Trophoblast cell (in vitro differentiated cells and primary cell): ENCODE measurements at regions not wholly inside any gene's neighbourhood (a gene's known extent, or its start where the extent isn't known, plus 50 kb on each side); places are given as distances from the start of the nearest gene placed in this dataset.
"Not testable (repeated sequence)": the region's sequence is repeated elsewhere in the genome, so short reads cannot be mapped to it uniquely, and the experiment has no call there.

ENCODE experiments used
- DNase-seq, 2 donors: peaks; one replicate each; pipeline ENCODE4 v3.0.0-alpha.2; 2016
- H2AFZ ChIP-seq: 2 replicates; pipeline ENCODE4 v1.6.1; 2013; ENCODE audit warnings: low read length, moderate library complexity, mild to moderate bottlenecking; ENCODE audit not compliant: insufficient read depth, poor library complexity
- H2AK5ac ChIP-seq: 2 replicates; pipeline ENCODE4 v1.6.1; 2013; ENCODE audit warnings: mild to moderate bottlenecking, low read length
- H2BK120ac ChIP-seq: 2 replicates; pipeline ENCODE4 v1.6.1; 2013; ENCODE audit warnings: low read length, mild to moderate bottlenecking, moderate library complexity; ENCODE audit not compliant: insufficient read depth, poor library complexity
- H2BK12ac ChIP-seq: 2 replicates; pipeline ENCODE4 v1.6.1; 2013; ENCODE audit warnings: mild to moderate bottlenecking, low read length, moderate library complexity
- H2BK5ac ChIP-seq: 2 replicates; pipeline ENCODE4 v1.6.1; 2013; ENCODE audit warnings: low read length, low read depth, moderate library complexity, mild to moderate bottlenecking; ENCODE audit not compliant: poor library complexity
- H3K14ac ChIP-seq: 2 replicates; pipeline ENCODE4 v1.6.1; 2013; ENCODE audit warnings: mild to moderate bottlenecking, low read length
- H3K18ac ChIP-seq: 2 replicates; pipeline ENCODE4 v1.6.1; 2013; ENCODE audit warnings: mild to moderate bottlenecking, low read length
- H3K23ac ChIP-seq: 2 replicates; pipeline ENCODE4 v1.6.1; 2013; ENCODE audit warnings: low read length
- H3K27ac ChIP-seq: 2 replicates; pipeline ENCODE4 v1.5.1; 2013; ENCODE audit warnings: low read depth, mild to moderate bottlenecking, inconsistent platforms, low read length, moderate library complexity
- H3K27me3 ChIP-seq: 2 replicates; pipeline ENCODE4 v1.6.1; 2013; ENCODE audit warnings: inconsistent platforms, mild to moderate bottlenecking, low read length, moderate library complexity; ENCODE audit not compliant: insufficient read depth
- H3K36me3 ChIP-seq, 2 experiments: 1 replicate in 1 of 2; 2 replicates in 1 of 2; pipeline ENCODE4 v1.6.1; 2013; ENCODE audit warnings: low read length in 2 of 2, mild to moderate bottlenecking in 2 of 2, moderate library complexity in 1 of 2; ENCODE audit not compliant: insufficient read depth in 2 of 2, control insufficient read depth in 1 of 2
- H3K4ac ChIP-seq: 2 replicates; pipeline ENCODE4 v1.6.1; 2013; ENCODE audit warnings: low read depth, mild to moderate bottlenecking, low read length, moderate library complexity
- H3K4me1 ChIP-seq, 2 experiments: 1 replicate in 1 of 2; 2 replicates in 1 of 2; pipeline ENCODE4 v1.6.1; 2013; ENCODE audit warnings: low read length in 2 of 2, mild to moderate bottlenecking in 2 of 2, moderate library complexity in 1 of 2; ENCODE audit not compliant: insufficient read depth in 2 of 2, control insufficient read depth in 1 of 2
- H3K4me2 ChIP-seq: 2 replicates; pipeline ENCODE4 v1.6.1; 2013; ENCODE audit warnings: inconsistent platforms, mild to moderate bottlenecking, low read length, moderate library complexity
- H3K4me3 ChIP-seq: 2 replicates; pipeline ENCODE4 v1.5.1; 2013; ENCODE audit warnings: mild to moderate bottlenecking, low read depth, low read length, inconsistent platforms
- H3K79me1 ChIP-seq: one replicate; pipeline ENCODE4 v1.6.1; 2013; ENCODE audit warnings: low read length
- H3K79me2 ChIP-seq: 2 replicates; pipeline ENCODE4 v1.6.1; 2013; ENCODE audit warnings: low read length, mild to moderate bottlenecking; ENCODE audit not compliant: control insufficient read depth, insufficient read depth, poor library complexity
- H3K9ac ChIP-seq: 2 replicates; pipeline ENCODE4 v1.6.1; 2013; ENCODE audit warnings: mild to moderate bottlenecking, low read length
- H3K9me3 ChIP-seq: 2 replicates; pipeline ENCODE4 v1.6.1; 2013; ENCODE audit warnings: low read depth, mild to moderate bottlenecking, control low read depth, inconsistent platforms, low read length; ENCODE audit not compliant: insufficient read depth
- H4K12ac ChIP-seq: 2 replicates; pipeline ENCODE4 v1.6.1; 2013; ENCODE audit warnings: low read depth, mild to moderate bottlenecking, low read length, moderate library complexity
- H4K8ac ChIP-seq: 2 replicates; pipeline ENCODE4 v1.6.1; 2013; ENCODE audit warnings: low read depth, mild to moderate bottlenecking, low read length, moderate library complexity
- H4K91ac ChIP-seq: one replicate; pipeline ENCODE4 v1.6.1; 2013; ENCODE audit warnings: low read depth, mild to moderate bottlenecking, low read length, moderate library complexity
- WGBS: extraction: QIAGEN DNeasy Blood & Tissue Kit; methylation state at CpG from one replicate; pipeline ENCODE4 v1.1.7; 2013; ENCODE audit warnings: missing lambda C conversion rate; ENCODE audit not compliant: insufficient read length, insufficient coverage; ENCODE audit errors: extremely low coverage; 5-methylcytosine and 5-hydroxymethylcytosine counted together

- no peak overlapping the region for H3K27ac ChIP-seq
- H3K27me3 ChIP-seq: no peaks in the 10 kb centered on the region
- H2AFZ ChIP-seq: no peak overlapping the region
- H3K23ac ChIP-seq: no peak overlapping the region
- no peak overlapping the region for H2BK120ac ChIP-seq
- H4K12ac ChIP-seq: no peak overlapping the region
- H3K79me1 ChIP-seq: no peaks in the 10 kb centered on the region
- H3K4ac ChIP-seq: no peak overlapping the region
- whole genome bisulfite sequencing: no CpG with 5 or more reads among the region's 4 CpGs
- no peak overlapping the region for H3K4me3 ChIP-seq
- no peak overlapping the region for H2BK5ac ChIP-seq
- H2AK5ac ChIP-seq: no peak overlapping the region
- H3K9ac ChIP-seq: no peak overlapping the region
- no peak overlapping the region for H3K18ac ChIP-seq
- no peak overlapping the region for H2BK12ac ChIP-seq
- H3K4me2 ChIP-seq: no peak overlapping the region
- no peak for DNase-seq
- H4K91ac ChIP-seq: no peak overlapping the region
- H3K36me3 ChIP-seq: no peaks in the 10 kb centered on the region
- H3K14ac ChIP-seq: no peak overlapping the region
- H3K79me2 ChIP-seq: no peaks in the 10 kb centered on the region
- no peaks in the 10 kb centered on the region for H3K4me1 ChIP-seq
- no peak overlapping the region for H4K8ac ChIP-seq
- H3K9me3 ChIP-seq: peaks cover 4% of the 10 kb centered on the region
Measured at GRCh38 chr10:38209332-38209731, 115.2 kb downstream of the ZNF37A start.

GRCh38 chr10:38209748-38210147, 115.6 kb downstream of the ZNF37A start:
- H3K36me3 ChIP-seq, H3K27ac ChIP-seq, H3K14ac ChIP-seq, H3K27me3 ChIP-seq, H3K9me3 ChIP-seq, H2AK5ac ChIP-seq, H2BK120ac ChIP-seq, H2BK12ac ChIP-seq, H4K12ac ChIP-seq, H2AFZ ChIP-seq, H4K8ac ChIP-seq, H3K79me1 ChIP-seq, H3K4me2 ChIP-seq, H3K4me3 ChIP-seq, H3K79me2 ChIP-seq, H3K4ac ChIP-seq, H3K18ac ChIP-seq, H3K9ac ChIP-seq, DNase-seq, H3K4me1 ChIP-seq, H2BK5ac ChIP-seq, H3K23ac ChIP-seq, H4K91ac ChIP-seq: not testable (repeated sequence)

GRCh38 chr10:38212460-38212859, 118.3 kb downstream of the ZNF37A start:
- no peak overlapping the region for H3K4ac ChIP-seq
- no peak overlapping the region for H2AK5ac ChIP-seq
- H4K8ac ChIP-seq: no peak overlapping the region
- H3K4me2 ChIP-seq: no peak overlapping the region
- H3K79me1 ChIP-seq: no peaks in the 10 kb centered on the region
- no peak overlapping the region for H2BK5ac ChIP-seq
- no peak overlapping the region for H3K4me3 ChIP-seq
- H2AFZ ChIP-seq: no peak overlapping the region
- peaks cover 5% of the 10 kb centered on the region for H3K9me3 ChIP-seq
- no peak overlapping the region for H2BK120ac ChIP-seq
- no peak overlapping the region for H3K14ac ChIP-seq
- no CpG with 5 or more reads among the region's 1 CpG for WGBS
- H3K79me2 ChIP-seq: no peaks in the 10 kb centered on the region
- H3K4me1 ChIP-seq: no peaks in the 10 kb centered on the region
- H4K91ac ChIP-seq: no peak overlapping the region
- no peak for DNase-seq
- no peaks in the 10 kb centered on the region for H3K36me3 ChIP-seq
- no peak overlapping the region for H3K27ac ChIP-seq
- H3K27me3 ChIP-seq: no peaks in the 10 kb centered on the region
- no peak overlapping the region for H3K9ac ChIP-seq
- no peak overlapping the region for H2BK12ac ChIP-seq
- no peak overlapping the region for H4K12ac ChIP-seq
- no peak overlapping the region for H3K23ac ChIP-seq
- H3K18ac ChIP-seq: no peak overlapping the region

GRCh38 chr10:38226385-38226784, 132.2 kb downstream of the ZNF37A start:
- Histone ChIP-seq H3K36me3 (peaks cover 0 to 1% of the 10 kb centered on the region in 2 experiments), H3K4me2 (no peak overlapping the region), H3K23ac (no peak overlapping the region), H3K27ac (no peak overlapping the region), H2AK5ac (no peak overlapping the region), H3K27me3 (no peaks in the 10 kb centered on the region), H3K79me1 (no peaks in the 10 kb centered on the region), H4K91ac (no peak overlapping the region), H2BK5ac (no peak overlapping the region), H3K4me1 (no peaks in the 10 kb centered on the region), H3K14ac (no peak overlapping the region), H2BK12ac (no peak overlapping the region), H3K9me3 (peaks cover 8% of the 10 kb centered on the region), H3K79me2 (no peaks in the 10 kb centered on the region), H4K8ac (no peak overlapping the region), H3K4ac (no peak overlapping the region), H3K18ac (no peak overlapping the region), H2AFZ (no peak overlapping the region), H4K12ac (no peak overlapping the region), H3K4me3 (no peak overlapping the region), H2BK120ac (no peak overlapping the region), H3K9ac (no peak overlapping the region)
- no CpG with 5 or more reads among the region's 2 CpGs for whole genome bisulfite sequencing
- DNase-seq: no peak
